ENCODE measurements at regions not wholly inside any gene's neighbourhood (a gene's known extent, or its start where the extent isn't known, plus 50 kb on each side); places are given as distances from the start of the nearest gene placed in this dataset.

DNA sequence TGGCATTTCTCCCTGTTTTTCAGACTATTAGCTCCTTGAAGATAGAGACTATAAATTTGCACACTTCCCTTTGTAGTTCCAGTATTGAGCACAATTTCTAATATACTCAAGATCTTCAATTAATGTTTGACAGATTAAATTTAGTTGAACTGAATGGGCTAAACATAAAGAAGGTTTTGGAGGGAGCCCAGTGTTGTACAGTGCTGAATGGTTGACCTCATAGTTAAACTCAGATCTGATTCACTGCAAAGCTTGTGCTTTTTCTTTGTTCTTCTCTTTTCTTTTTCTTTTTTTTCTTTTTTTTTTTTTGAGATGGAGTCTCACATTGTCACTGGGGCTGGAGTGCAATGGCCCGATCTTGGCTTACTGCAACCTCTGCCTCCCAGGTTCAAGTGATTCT is 411.7 kb upstream of the ZNF462 start:
- TF ChIP-seq POLR2A (IDR thresholded peaks at IDR 0.05) (no peak), EP300 (IDR thresholded peaks at IDR 0.05) (no peak)
- TF ChIP-seq, protein P1, sequence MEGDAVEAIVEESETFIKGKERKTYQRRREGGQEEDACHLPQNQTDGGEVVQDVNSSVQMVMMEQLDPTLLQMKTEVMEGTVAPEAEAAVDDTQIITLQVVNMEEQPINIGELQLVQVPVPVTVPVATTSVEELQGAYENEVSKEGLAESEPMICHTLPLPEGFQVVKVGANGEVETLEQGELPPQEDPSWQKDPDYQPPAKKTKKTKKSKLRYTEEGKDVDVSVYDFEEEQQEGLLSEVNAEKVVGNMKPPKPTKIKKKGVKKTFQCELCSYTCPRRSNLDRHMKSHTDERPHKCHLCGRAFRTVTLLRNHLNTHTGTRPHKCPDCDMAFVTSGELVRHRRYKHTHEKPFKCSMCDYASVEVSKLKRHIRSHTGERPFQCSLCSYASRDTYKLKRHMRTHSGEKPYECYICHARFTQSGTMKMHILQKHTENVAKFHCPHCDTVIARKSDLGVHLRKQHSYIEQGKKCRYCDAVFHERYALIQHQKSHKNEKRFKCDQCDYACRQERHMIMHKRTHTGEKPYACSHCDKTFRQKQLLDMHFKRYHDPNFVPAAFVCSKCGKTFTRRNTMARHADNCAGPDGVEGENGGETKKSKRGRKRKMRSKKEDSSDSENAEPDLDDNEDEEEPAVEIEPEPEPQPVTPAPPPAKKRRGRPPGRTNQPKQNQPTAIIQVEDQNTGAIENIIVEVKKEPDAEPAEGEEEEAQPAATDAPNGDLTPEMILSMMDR (IDR thresholded peaks at IDR 0.05): no peak
